AG09309 (cell line): ENCODE measurements at regions not wholly inside any gene's neighbourhood (a gene's known extent, or its start where the extent isn't known, plus 50 kb on each side); places are given as distances from the start of the nearest gene placed in this dataset.

Source experiments
- DNase-seq: peaks from one replicate; pipeline ENCODE4 v3.0.0-alpha.2; 2010; ENCODE audit warnings: low read depth
- H3K4me3 ChIP-seq: 2 replicates; pipeline ENCODE4 v1.5.1; 2011; ENCODE audit warnings: mild to moderate bottlenecking, low read depth, low read length, moderate library complexity; ENCODE audit not compliant: control insufficient read depth
- CTCF ChIP-seq: IDR thresholded peaks from 2 replicates; pipeline ENCODE4 v1.5.1; 2011; ENCODE audit warnings: mild to moderate bottlenecking, low read depth, low read length, inconsistent platforms; ENCODE audit not compliant: insufficient read depth, control insufficient read depth; ENCODE audit errors: missing control alignments

- DNase-seq, result no peak
- no peak for TF ChIP-seq CTCF
- H3K4me3 ChIP-seq, result no peak overlapping the region
Measured at GRCh38 chr5:63674881-63675280, 287.4 kb downstream of the HTR1A start.

GRCh38 chr5:63655043-63655442, 307.2 kb downstream of the HTR1A start:
- no peak for TF ChIP-seq CTCF

GRCh38 chr5:63650581-63650980, 311.7 kb downstream of the HTR1A start:
- no peak for DNase-seq
- H3K4me3 ChIP-seq, result no peak overlapping the region
- no peak for TF ChIP-seq CTCF

More at GRCh38 chr5:63655043-63655442, 307.2 kb downstream of the HTR1A start:
- no peak overlapping the region for H3K4me3 ChIP-seq
- no peak for DNase-seq

GRCh38 chr5:63648376-63648775, 313.9 kb downstream of the HTR1A start:
- H3K4me3 ChIP-seq, result no peak overlapping the region
- TF ChIP-seq CTCF, result no peak
- DNase-seq, result no peak

GRCh38 chr5:63629951-63630630, 332.2 kb downstream of the HTR1A start:
- H3K4me3 ChIP-seq, result no peak overlapping the region
- no peak for DNase-seq
- TF ChIP-seq CTCF, result no peak

GRCh38 chr5:63613442-63613841, 348.8 kb downstream of the HTR1A start:
- TF ChIP-seq CTCF, result no peak
- H3K4me3 ChIP-seq, result no peak overlapping the region
- no peak for DNase-seq
